Kidney epithelial cell (primary cell): ENCODE measurements at regions not wholly inside any gene's neighbourhood (a gene's known extent, or its start where the extent isn't known, plus 50 kb on each side); places are given as distances from the start of the nearest gene placed in this dataset.

Experiments
- DNase-seq: peaks from one replicate; pipeline ENCODE4 v3.0.0-alpha.2; 2010; ENCODE audit warnings: low read depth
- H3K27me3 ChIP-seq: 2 replicates; pipeline ENCODE4 v1.6.0; 2011; ENCODE audit warnings: low read length; ENCODE audit not compliant: control insufficient read depth, insufficient read depth
- H3K36me3 ChIP-seq: 2 replicates; pipeline ENCODE4 v1.5.1; 2011; ENCODE audit warnings: low read length; ENCODE audit not compliant: control insufficient read depth, insufficient read depth
- H3K4me3 ChIP-seq: 2 replicates; pipeline ENCODE4 v1.5.1; 2011; ENCODE audit warnings: low read depth, mild to moderate bottlenecking, control low read depth, low read length
- CTCF ChIP-seq: IDR thresholded peaks from 2 replicates; pipeline ENCODE4 v1.5.1; 2011; ENCODE audit warnings: mild to moderate bottlenecking, moderate library complexity, low read length, control low read depth, inconsistent platforms; ENCODE audit not compliant: insufficient read depth, poor library complexity, severe bottlenecking

DNA sequence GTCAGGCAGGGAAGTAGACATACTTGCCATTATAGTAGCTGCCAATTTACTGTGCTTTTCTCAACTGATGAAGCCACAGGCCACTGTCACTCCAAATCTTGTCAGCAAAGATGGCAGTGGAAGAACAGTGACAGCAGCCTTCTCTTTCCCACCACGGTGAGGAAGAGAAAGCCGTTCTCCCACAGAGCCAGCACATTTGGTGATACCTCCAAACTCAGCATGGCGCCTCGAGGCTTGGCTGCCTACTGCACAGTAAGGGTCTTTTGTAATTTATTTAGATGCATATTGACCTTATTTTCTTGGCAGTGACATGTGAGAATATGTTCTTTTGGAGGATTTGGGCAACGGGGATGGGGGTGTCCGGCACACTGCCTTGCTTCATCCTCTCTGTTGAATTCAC, 117.2 kb upstream of the CDH20 start:
- Histone ChIP-seq H3K27me3 (no peaks in the 10 kb centered on the region), H3K4me3 (no peak overlapping the region), H3K36me3 (no peaks in the 10 kb centered on the region)
- no peak for TF ChIP-seq CTCF
- DNase-seq: no peak

DNA sequence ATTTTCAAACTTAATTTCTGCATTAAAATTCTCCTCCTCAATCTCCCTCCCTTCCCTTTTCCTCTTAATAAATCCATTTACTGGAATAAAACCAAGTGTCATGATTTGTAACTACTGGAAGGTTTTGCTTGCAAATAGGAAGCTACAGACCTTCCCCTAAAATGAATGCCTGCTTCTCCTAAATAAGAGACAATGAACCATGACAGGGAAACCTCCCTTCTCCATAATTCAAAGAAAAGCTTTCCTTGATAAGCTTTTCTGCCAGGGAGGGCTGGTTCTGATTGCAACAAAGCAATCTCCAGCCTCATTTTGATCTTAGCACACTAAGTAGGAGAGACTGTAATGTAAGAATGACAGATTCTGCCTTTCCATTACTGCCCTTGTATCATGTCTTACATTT, 111.0 kb upstream of the CDH20 start:
- no peak for TF ChIP-seq CTCF
- DNase-seq: no peak
- no peaks in the 10 kb centered on the region for H3K27me3 ChIP-seq

DNA sequence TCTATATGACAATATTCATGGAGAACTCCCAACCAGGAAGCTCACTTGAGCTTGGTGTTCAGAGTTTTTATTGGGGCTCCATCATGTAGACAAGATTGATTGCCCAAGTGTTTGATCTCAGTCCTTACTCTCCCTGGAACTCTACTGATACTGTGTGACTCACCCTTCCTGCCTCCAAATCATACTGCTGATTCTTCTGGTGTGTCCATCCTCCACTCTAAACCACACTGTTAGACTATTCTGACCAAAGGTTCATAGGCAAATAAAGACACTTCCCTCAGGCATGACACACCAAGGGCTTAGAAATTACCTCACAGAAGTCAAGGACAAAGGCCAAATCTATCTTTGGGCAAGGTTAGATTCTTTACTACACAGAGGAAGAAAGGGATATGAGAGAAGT, 107.9 kb upstream of the CDH20 start:
- no peak overlapping the region for H3K4me3 ChIP-seq
- no peak for DNase-seq
- TF ChIP-seq CTCF: no peak
- H3K36me3 ChIP-seq: no peaks in the 10 kb centered on the region
- H3K27me3 ChIP-seq: no peaks in the 10 kb centered on the region

More for the DNA sequence above, 111.0 kb upstream of the CDH20 start:
- H3K36me3 ChIP-seq: no peaks in the 10 kb centered on the region
- H3K4me3 ChIP-seq: no peak overlapping the region

DNA sequence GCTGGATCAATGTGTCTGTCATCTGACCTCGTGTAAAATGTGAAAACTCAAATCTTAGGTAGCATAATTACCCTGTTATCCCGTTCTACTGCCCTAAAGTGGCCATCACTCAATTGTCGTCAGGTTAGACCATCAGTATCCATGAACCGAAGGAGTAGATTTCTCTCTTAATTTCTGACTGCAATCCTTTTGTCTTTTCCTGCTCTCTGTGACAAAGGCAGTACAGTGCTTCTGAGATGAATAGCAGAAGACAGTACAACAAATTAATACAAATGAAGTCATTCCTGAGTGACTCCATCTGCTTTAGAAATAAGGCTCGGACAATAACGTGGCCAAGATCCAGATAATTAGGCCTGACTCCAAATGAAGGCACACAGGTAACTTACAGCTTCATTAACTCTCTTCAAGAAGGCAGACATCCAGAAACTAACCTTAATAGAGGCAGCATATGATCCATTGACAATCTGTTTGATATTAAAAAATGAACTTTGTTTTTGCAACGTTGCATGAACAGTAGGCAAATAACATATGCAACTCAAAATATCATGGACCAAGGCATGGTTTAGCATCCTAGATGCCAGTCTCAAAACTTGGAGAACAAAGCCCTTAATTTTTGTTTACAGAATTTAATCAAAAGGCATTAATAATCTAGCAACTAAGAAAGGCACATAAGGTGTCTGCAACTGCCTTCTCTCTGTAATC, 96.7 kb upstream of the CDH20 start:
- H3K36me3 ChIP-seq: no peaks in the 10 kb centered on the region
- no peak for DNase-seq
- H3K27me3 ChIP-seq: no peaks in the 10 kb centered on the region
- TF ChIP-seq CTCF: no peak
- H3K4me3 ChIP-seq: no peak overlapping the region

GRCh38 chr18:61237529-61237928, 95.7 kb upstream of the CDH20 start:
- Histone ChIP-seq H3K27me3 (no peaks in the 10 kb centered on the region), H3K36me3 (no peaks in the 10 kb centered on the region), H3K4me3 (no peak overlapping the region)
- no peak for TF ChIP-seq CTCF
- no peak for DNase-seq

DNA sequence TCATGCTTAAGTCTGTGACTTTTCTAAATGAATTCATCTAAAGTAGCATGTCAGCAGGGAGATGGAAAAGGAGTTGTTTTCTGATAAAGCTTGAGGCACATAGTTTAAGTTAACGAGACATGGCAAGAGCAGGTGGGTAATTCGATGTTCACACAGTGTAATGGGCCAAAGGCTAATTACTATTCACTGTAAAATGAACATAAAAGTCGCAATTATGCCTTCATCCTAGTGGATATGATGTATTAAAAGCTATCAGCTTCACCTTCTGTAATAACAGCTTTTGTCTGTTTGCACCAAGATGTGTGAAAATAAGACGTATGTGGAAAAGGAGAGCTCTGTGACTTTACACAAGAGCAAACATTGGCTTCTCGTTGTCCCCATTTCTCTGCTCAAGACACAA, 94.2 kb upstream of the CDH20 start:
- Histone ChIP-seq H3K27me3 (no peaks in the 10 kb centered on the region), H3K4me3 (no peak overlapping the region), H3K36me3 (no peaks in the 10 kb centered on the region)
- DNase-seq: no peak
- TF ChIP-seq CTCF: no peak
